ENCODE measurements at regions not wholly inside any gene's neighbourhood (a gene's known extent, or its start where the extent isn't known, plus 50 kb on each side); places are given as distances from the start of the nearest gene placed in this dataset.

GRCh38 chr21:27407271-27407670 lies 440.4 kb upstream of the ADAMTS5 start:
- CTCF ChIA-PET = no interaction called here
- H3K36me3 ChIP-seq (ENCODE audit: insufficient read depth, low read length, poor library complexity, severe bottlenecking) = no peaks in the 10 kb centered on the region
- H3K4me3 ChIP-seq (ENCODE audit: low read depth, low read length, poor library complexity, severe bottlenecking) = no peak overlapping the region
- intact Hi-C loops (cut with micrococcal nuclease; ENCODE audit: unreplicated experiment) = no loop called here
- BruUV-seq (replicated peaks) = no TSS peak
- no peaks in the 10 kb centered on the region for H3K4me1 ChIP-seq (ENCODE audit: insufficient read depth, low read length, poor library complexity, severe bottlenecking)
- H3K27me3 ChIP-seq (replicated peaks; ENCODE audit: insufficient read depth, low read depth, low read length, poor library complexity) = no peaks in the 10 kb centered on the region
- no peak for DNase-seq (ENCODE audit: low spot score)
- H3K27ac ChIP-seq (ENCODE audit: low read depth, low read length, poor library complexity, severe bottlenecking) = no peak overlapping the region
- no peaks in the 10 kb centered on the region for H3K9me3 ChIP-seq (ENCODE audit: low read depth, low read length, poor library complexity, severe bottlenecking)
- POLR2A ChIA-PET (ENCODE audit: low non-redundant PET) = no interaction called here
- TF ChIP-seq, protein P1, sequence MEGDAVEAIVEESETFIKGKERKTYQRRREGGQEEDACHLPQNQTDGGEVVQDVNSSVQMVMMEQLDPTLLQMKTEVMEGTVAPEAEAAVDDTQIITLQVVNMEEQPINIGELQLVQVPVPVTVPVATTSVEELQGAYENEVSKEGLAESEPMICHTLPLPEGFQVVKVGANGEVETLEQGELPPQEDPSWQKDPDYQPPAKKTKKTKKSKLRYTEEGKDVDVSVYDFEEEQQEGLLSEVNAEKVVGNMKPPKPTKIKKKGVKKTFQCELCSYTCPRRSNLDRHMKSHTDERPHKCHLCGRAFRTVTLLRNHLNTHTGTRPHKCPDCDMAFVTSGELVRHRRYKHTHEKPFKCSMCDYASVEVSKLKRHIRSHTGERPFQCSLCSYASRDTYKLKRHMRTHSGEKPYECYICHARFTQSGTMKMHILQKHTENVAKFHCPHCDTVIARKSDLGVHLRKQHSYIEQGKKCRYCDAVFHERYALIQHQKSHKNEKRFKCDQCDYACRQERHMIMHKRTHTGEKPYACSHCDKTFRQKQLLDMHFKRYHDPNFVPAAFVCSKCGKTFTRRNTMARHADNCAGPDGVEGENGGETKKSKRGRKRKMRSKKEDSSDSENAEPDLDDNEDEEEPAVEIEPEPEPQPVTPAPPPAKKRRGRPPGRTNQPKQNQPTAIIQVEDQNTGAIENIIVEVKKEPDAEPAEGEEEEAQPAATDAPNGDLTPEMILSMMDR (conservative IDR thresholded peaks at IDR 0.05; ENCODE audit: low read depth, low read length) = no peak
- TF ChIP-seq EZH2 (IDR thresholded peaks at IDR 0.05; ENCODE audit: borderline replicate concordance, low read depth, low read length, poor library complexity, severe bottlenecking) = no peak

- no peak for DNase-seq (ENCODE audit: low spot score)
- Histone ChIP-seq H3K27ac (ENCODE audit: low read depth, low read length, poor library complexity, severe bottlenecking) (no peak overlapping the region), H3K9me3 (ENCODE audit: low read depth, low read length, poor library complexity, severe bottlenecking) (no peaks in the 10 kb centered on the region), H3K36me3 (ENCODE audit: insufficient read depth, low read length, poor library complexity, severe bottlenecking) (no peaks in the 10 kb centered on the region), H3K4me1 (ENCODE audit: insufficient read depth, low read length, poor library complexity, severe bottlenecking) (no peaks in the 10 kb centered on the region), H3K4me3 (ENCODE audit: low read depth, low read length, poor library complexity, severe bottlenecking) (no peak overlapping the region), H3K27me3 (replicated peaks; ENCODE audit: insufficient read depth, low read depth, low read length, poor library complexity) (no peaks in the 10 kb centered on the region)
- POLR2A ChIA-PET (ENCODE audit: low non-redundant PET) = no interaction called here
- intact Hi-C loops (cut with micrococcal nuclease; ENCODE audit: unreplicated experiment) = no loop called here
- no TSS peak for BruUV-seq (replicated peaks)
- TF ChIP-seq, protein P1 (conservative IDR thresholded peaks at IDR 0.05; ENCODE audit: low read depth, low read length) = no peak
- no peak for TF ChIP-seq EZH2 (IDR thresholded peaks at IDR 0.05; ENCODE audit: borderline replicate concordance, low read depth, low read length, poor library complexity, severe bottlenecking)
- CTCF ChIA-PET = no interaction called here
These were observed 439.6 kb upstream of the ADAMTS5 start for GRCh38 chr21:27406300-27407009.

DNA sequence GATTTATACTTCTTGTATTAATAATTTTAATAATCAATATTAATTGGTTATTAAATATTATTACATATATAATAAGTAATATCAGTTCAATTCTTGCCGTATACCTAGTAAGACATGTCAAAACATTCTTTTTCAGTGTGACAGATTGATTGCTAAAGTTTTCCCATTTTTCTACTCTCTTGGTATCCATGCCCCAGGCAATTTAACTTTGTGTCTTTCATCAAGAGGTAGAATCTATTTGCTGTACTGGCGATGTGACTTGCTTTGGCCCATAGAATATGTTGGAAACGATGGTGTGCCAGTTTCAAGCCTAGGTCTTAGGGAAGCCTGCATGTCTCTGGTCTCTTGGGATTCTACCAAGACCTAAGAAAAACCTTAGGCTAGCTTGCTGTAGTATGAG lies 436.1 kb upstream of the ADAMTS5 start:
- no peak for DNase-seq (ENCODE audit: low spot score)
- TF ChIP-seq EZH2 (IDR thresholded peaks at IDR 0.05; ENCODE audit: borderline replicate concordance, low read depth, low read length, poor library complexity, severe bottlenecking) = no peak
- TF ChIP-seq, protein P1 (conservative IDR thresholded peaks at IDR 0.05; ENCODE audit: low read depth, low read length) = no peak
- Histone ChIP-seq H3K9me3 (ENCODE audit: low read depth, low read length, poor library complexity, severe bottlenecking) (no peaks in the 10 kb centered on the region), H3K27me3 (replicated peaks; ENCODE audit: insufficient read depth, low read depth, low read length, poor library complexity) (no peaks in the 10 kb centered on the region), H3K27ac (ENCODE audit: low read depth, low read length, poor library complexity, severe bottlenecking) (no peak overlapping the region), H3K4me3 (ENCODE audit: low read depth, low read length, poor library complexity, severe bottlenecking) (no peak overlapping the region), H3K4me1 (ENCODE audit: insufficient read depth, low read length, poor library complexity, severe bottlenecking) (no peaks in the 10 kb centered on the region), H3K36me3 (ENCODE audit: insufficient read depth, low read length, poor library complexity, severe bottlenecking) (no peaks in the 10 kb centered on the region)
- ChIA-PET CTCF (no interaction called here), POLR2A (ENCODE audit: low non-redundant PET) (no interaction called here)
- intact Hi-C loops (cut with micrococcal nuclease; ENCODE audit: unreplicated experiment) = no loop called here
- no TSS peak for BruUV-seq (replicated peaks)

Measured in A673 (cell line).